OCI-LY1 (cell line): ENCODE measurements at regions not wholly inside any gene's neighbourhood (a gene's known extent, or its start where the extent isn't known, plus 50 kb on each side); places are given as distances from the start of the nearest gene placed in this dataset.

Source experiments
- H2AFZ ChIP-seq: fragments of 200-600 bp; sonication (generic), shearing (Covaris generic); 2 replicates; pipeline ENCODE4 v1.6.0; 2014; ENCODE audit warnings: antibody characterized with exemption, mild to moderate bottlenecking, low read length
- H3F3A ChIP-seq: fragments of 200-600 bp; sonication (generic), shearing (Covaris generic); 2 replicates; pipeline ENCODE4 v1.6.0; 2014; ENCODE audit warnings: mild to moderate bottlenecking, antibody characterized with exemption, low read length, moderate library complexity; ENCODE audit not compliant: insufficient read depth
- H3K27ac ChIP-seq: fragments of 200-600 bp; sonication (generic); 2 replicates; pipeline ENCODE4 v1.5.1; 2014; ENCODE audit warnings: low read length, mixed run types, mild to moderate bottlenecking, low read depth; ENCODE audit not compliant: poor library complexity, severe bottlenecking
- H3K27me3 ChIP-seq: fragments of 200-600 bp; sonication (generic); 2 replicates; pipeline ENCODE4 v1.6.0; 2014; ENCODE audit warnings: antibody characterized with exemption, mild to moderate bottlenecking, low read length, moderate library complexity; ENCODE audit not compliant: insufficient read depth
- H3K36me3 ChIP-seq: fragments of 200-600 bp; sonication (generic); 2 replicates; pipeline ENCODE4 v1.6.1; 2014; ENCODE audit warnings: mild to moderate bottlenecking, antibody characterized with exemption, low read length, moderate library complexity, mixed read lengths; ENCODE audit not compliant: insufficient read depth
- H3K4me1 ChIP-seq: fragments of 200-600 bp; sonication (generic); 2 replicates; pipeline ENCODE4 v1.5.1; 2014; ENCODE audit warnings: mild to moderate bottlenecking, low read length, moderate library complexity; ENCODE audit not compliant: insufficient read depth, severe bottlenecking
- H3K4me2 ChIP-seq: fragments of 200-600 bp; sonication (generic), shearing (Covaris generic); 2 replicates; pipeline ENCODE4 v1.6.1; 2014; ENCODE audit warnings: low read length
- H3K4me3 ChIP-seq: fragments of 200-600 bp; sonication (generic); 2 replicates; pipeline ENCODE4 v1.5.1; 2014; ENCODE audit warnings: low read length, low read depth, mild to moderate bottlenecking, mixed read lengths; ENCODE audit not compliant: poor library complexity, severe bottlenecking
- H3K79me2 ChIP-seq: fragments of 200-600 bp; shearing (Covaris generic); 2 replicates; pipeline ENCODE4 v1.6.1; 2016; ENCODE audit warnings: mixed run types, low read length, mixed read lengths; ENCODE audit not compliant: insufficient read depth
- H3K9ac ChIP-seq: fragments of 200-600 bp; sonication (generic), shearing (Covaris generic); 2 replicates; pipeline ENCODE4 v1.6.1; 2014; ENCODE audit warnings: mild to moderate bottlenecking, low read length, mixed read lengths
- H3K9me2 ChIP-seq: fragments of 200-600 bp; sonication (generic), shearing (Covaris generic); 2 replicates; pipeline ENCODE4 v1.6.1; 2014; ENCODE audit warnings: low read depth, mild to moderate bottlenecking, low read length, mixed read lengths
- H3K9me3 ChIP-seq: fragments of 200-600 bp; shearing (Covaris generic); 2 replicates; pipeline ENCODE4 v1.6.1; 2014; ENCODE audit warnings: low read length, mixed read lengths
- H4K20me1 ChIP-seq: fragments of 200-600 bp; sonication (generic), shearing (Covaris generic); 2 replicates; pipeline ENCODE4 v1.6.0; 2016; ENCODE audit warnings: mild to moderate bottlenecking, low read length; ENCODE audit not compliant: insufficient read depth
- EZH2 ChIP-seq: fragments of 200-600 bp; sonication (generic), shearing (Covaris generic); IDR thresholded peaks from 2 replicates; pipeline ENCODE4 v1.8.0; 2017; ENCODE audit warnings: borderline replicate concordance, mixed run types, mild to moderate bottlenecking, antibody characterized with exemption, low read length, moderate library complexity, mixed read lengths
- TF ChIP-seq, protein P1 (sequence below): fragments of 200-600 bp; sonication (generic), shearing (Covaris generic); IDR thresholded peaks from 2 replicates; pipeline ENCODE4 v1.5.1; 2017; ENCODE audit warnings: mild to moderate bottlenecking, antibody characterized with exemption, low read length, moderate library complexity, mixed read lengths

DNA sequence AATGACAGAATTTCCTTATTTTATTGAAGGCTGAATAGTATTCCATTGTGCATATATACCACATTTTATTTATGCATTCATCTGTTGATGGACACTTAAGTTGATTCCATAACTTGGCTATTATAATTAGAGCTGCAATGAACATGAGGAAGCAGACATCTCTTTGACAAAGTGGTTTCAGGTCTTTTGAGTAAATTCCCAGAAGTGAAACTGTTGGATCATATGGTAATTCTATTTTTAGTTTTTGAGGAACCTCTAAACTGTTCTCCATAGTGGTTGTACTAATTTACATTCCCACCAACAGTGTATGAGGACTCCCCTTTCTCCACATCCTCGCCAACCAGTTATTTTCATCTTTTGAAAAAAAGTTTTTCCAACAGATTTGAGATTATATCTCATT lies 77.5 kb downstream of the TMEM200C start:
- no peak overlapping the region for H3K9ac ChIP-seq
- no peaks in the 10 kb centered on the region for H3K79me2 ChIP-seq
- H3K9me3 ChIP-seq = no peaks in the 10 kb centered on the region
- H3K4me2 ChIP-seq = no peak overlapping the region
- no peaks in the 10 kb centered on the region for H3K4me1 ChIP-seq
- no peak overlapping the region for H3K27ac ChIP-seq
- H3K4me3 ChIP-seq = no peak overlapping the region
- no peaks in the 10 kb centered on the region for H3F3A ChIP-seq
- no peak for TF ChIP-seq EZH2
- TF ChIP-seq, protein P1, sequence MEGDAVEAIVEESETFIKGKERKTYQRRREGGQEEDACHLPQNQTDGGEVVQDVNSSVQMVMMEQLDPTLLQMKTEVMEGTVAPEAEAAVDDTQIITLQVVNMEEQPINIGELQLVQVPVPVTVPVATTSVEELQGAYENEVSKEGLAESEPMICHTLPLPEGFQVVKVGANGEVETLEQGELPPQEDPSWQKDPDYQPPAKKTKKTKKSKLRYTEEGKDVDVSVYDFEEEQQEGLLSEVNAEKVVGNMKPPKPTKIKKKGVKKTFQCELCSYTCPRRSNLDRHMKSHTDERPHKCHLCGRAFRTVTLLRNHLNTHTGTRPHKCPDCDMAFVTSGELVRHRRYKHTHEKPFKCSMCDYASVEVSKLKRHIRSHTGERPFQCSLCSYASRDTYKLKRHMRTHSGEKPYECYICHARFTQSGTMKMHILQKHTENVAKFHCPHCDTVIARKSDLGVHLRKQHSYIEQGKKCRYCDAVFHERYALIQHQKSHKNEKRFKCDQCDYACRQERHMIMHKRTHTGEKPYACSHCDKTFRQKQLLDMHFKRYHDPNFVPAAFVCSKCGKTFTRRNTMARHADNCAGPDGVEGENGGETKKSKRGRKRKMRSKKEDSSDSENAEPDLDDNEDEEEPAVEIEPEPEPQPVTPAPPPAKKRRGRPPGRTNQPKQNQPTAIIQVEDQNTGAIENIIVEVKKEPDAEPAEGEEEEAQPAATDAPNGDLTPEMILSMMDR = no peak
- H2AFZ ChIP-seq = no peak overlapping the region
- no peaks in the 10 kb centered on the region for H4K20me1 ChIP-seq
- H3K36me3 ChIP-seq = no peaks in the 10 kb centered on the region
- H3K27me3 ChIP-seq = no peaks in the 10 kb centered on the region
- no peaks in the 10 kb centered on the region for H3K9me2 ChIP-seq

DNA sequence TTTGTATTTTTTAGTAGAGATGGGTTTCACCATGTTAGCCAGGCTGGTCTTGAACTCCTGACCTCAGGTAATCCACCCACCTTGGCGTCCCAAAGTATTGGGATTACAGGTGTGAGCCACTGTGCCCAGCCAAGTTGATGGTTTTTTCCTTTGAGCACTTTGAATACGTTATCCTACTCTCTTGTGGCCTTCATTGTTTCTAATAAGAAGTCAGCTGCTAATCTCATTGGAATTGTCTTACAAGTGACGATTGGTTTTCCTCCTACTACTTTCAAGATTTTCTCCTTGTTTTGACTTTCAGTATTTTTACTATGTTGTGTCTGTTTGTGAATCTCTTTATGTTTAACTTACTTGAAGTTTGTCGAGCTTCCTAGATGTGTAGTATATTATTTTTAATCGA lies 88.5 kb downstream of the TMEM200C start:
- Histone ChIP-seq H3F3A (no peaks in the 10 kb centered on the region), H3K4me3 (no peak overlapping the region), H3K27ac (no peak overlapping the region), H3K27me3 (no peaks in the 10 kb centered on the region), H3K79me2 (no peaks in the 10 kb centered on the region), H3K4me2 (no peak overlapping the region), H3K4me1 (no peaks in the 10 kb centered on the region), H2AFZ (no peak overlapping the region), H3K36me3 (no peaks in the 10 kb centered on the region), H3K9ac (no peak overlapping the region), H4K20me1 (no peaks in the 10 kb centered on the region), H3K9me3 (peaks cover 14% of the 10 kb centered on the region), H3K9me2 (0 out of 2 replicates have a peak, but pooled peaks cover 4% of the 10 kb centered on the region)
- TF ChIP-seq, protein P1 = no peak
- TF ChIP-seq EZH2 = no peak

DNA sequence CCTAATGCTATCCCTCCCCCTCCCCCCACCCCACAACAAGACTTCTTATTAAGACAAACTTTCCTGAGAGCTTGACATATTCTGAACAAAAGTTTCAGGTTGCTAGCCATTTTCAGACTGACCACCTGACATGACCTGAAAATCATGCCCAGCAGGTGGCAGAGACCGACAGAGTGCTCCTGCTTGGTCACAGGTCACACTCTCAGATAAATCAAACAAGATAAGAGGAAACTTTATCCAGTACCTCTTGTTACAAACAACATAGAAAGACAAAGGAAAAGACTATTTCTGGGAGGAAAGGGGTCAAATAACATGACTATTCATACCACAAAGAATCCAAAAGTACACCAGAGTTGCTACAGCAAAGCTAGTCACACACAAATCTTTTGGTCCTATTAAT lies 107.4 kb downstream of the TMEM200C start:
- Histone ChIP-seq H2AFZ (no peak overlapping the region), H3K4me3 (no peak overlapping the region), H3K4me1 (no peaks in the 10 kb centered on the region), H3K27ac (no peak overlapping the region), H3K9me3 (no peaks in the 10 kb centered on the region), H3K9me2 (0 out of 2 replicates have a peak, but pooled peaks cover 3% of the 10 kb centered on the region), H3F3A (no peaks in the 10 kb centered on the region), H3K36me3 (no peaks in the 10 kb centered on the region), H3K4me2 (no peak overlapping the region), H3K9ac (no peak overlapping the region), H3K79me2 (no peaks in the 10 kb centered on the region), H4K20me1 (no peaks in the 10 kb centered on the region), H3K27me3 (no peaks in the 10 kb centered on the region)
- no peak for TF ChIP-seq EZH2
- TF ChIP-seq, protein P1 = no peak
